Endothelial cell of umbilical vein (primary cell): ENCODE measurements at regions not wholly inside any gene's neighbourhood (a gene's known extent, or its start where the extent isn't known, plus 50 kb on each side); places are given as distances from the start of the nearest gene placed in this dataset.

Experiments used
- EZH2 ChIP-seq: IDR thresholded peaks from 2 replicates; pipeline ENCODE4 v1.6.1; 2012; ENCODE audit warnings: borderline replicate concordance, low read depth, mild to moderate bottlenecking, moderate library complexity, low read length, inconsistent platforms; ENCODE audit not compliant: severe bottlenecking
- FOS ChIP-seq: IDR thresholded peaks from 2 replicates; pipeline ENCODE4 v1.6.1; 2011; ENCODE audit warnings: mild to moderate bottlenecking, low read length, moderate library complexity, borderline replicate concordance; ENCODE audit not compliant: insufficient read depth
- GATA2 ChIP-seq: IDR thresholded peaks from 2 replicates; pipeline ENCODE4 v1.7.0; 2011; ENCODE audit warnings: low read depth, mild to moderate bottlenecking, moderate library complexity, mixed read lengths, low read length; ENCODE audit not compliant: insufficient read length, insufficient read depth
- MYC ChIP-seq: IDR thresholded peaks from one replicate; pipeline ENCODE4 v1.6.1; 2011; ENCODE audit warnings: mild to moderate bottlenecking, low read depth, low read length
- POLR2A ChIP-seq: IDR thresholded peaks from 2 replicates; pipeline ENCODE4 v1.6.1; 2012; ENCODE audit warnings: low read depth, mild to moderate bottlenecking, control low read depth, low read length
- POLR2AphosphoS5 ChIP-seq: IDR thresholded peaks from 2 replicates; pipeline ENCODE4 v1.6.1; 2012; ENCODE audit warnings: low read depth, mild to moderate bottlenecking, control low read depth, low read length, moderate library complexity; ENCODE audit not compliant: insufficient read depth
- TF ChIP-seq, protein P1 (sequence below), 2 donors: IDR thresholded peaks; 1 replicate in 1 of 2; 2 replicates in 1 of 2; pipeline ENCODE4 v1.5.1; 2011; ENCODE audit warnings: low read length in 2 of 2, mild to moderate bottlenecking in 2 of 2, moderate library complexity in 2 of 2, control low read depth in 1 of 2, inconsistent platforms in 1 of 2, low read depth in 1 of 2; ENCODE audit not compliant: insufficient read depth in 1 of 2; ENCODE audit errors: extremely low read depth in 1 of 2

- TF ChIP-seq, protein P1, sequence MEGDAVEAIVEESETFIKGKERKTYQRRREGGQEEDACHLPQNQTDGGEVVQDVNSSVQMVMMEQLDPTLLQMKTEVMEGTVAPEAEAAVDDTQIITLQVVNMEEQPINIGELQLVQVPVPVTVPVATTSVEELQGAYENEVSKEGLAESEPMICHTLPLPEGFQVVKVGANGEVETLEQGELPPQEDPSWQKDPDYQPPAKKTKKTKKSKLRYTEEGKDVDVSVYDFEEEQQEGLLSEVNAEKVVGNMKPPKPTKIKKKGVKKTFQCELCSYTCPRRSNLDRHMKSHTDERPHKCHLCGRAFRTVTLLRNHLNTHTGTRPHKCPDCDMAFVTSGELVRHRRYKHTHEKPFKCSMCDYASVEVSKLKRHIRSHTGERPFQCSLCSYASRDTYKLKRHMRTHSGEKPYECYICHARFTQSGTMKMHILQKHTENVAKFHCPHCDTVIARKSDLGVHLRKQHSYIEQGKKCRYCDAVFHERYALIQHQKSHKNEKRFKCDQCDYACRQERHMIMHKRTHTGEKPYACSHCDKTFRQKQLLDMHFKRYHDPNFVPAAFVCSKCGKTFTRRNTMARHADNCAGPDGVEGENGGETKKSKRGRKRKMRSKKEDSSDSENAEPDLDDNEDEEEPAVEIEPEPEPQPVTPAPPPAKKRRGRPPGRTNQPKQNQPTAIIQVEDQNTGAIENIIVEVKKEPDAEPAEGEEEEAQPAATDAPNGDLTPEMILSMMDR (IDR thresholded peaks at IDR 0.05; ENCODE audit: extremely low read depth in 1 of 2, insufficient read depth in 1 of 2, low read depth in 1 of 2, low read length in 2 of 2) = no peak
- TF ChIP-seq MYC = no peak
- no peak for TF ChIP-seq EZH2
- no peak for TF ChIP-seq POLR2A
- no peak for TF ChIP-seq POLR2AphosphoS5
- no peak for TF ChIP-seq GATA2
- no peak for TF ChIP-seq FOS
Measured at GRCh38 chr4:12846368-12846767, 637.8 kb downstream of the RAB28 start.
